ENCODE measurements at regions not wholly inside any gene's neighbourhood (a gene's known extent, or its start where the extent isn't known, plus 50 kb on each side); places are given as distances from the start of the nearest gene placed in this dataset.

GRCh38 chr5:110012145-110012544 is 322.4 kb downstream of the MAN2A1 start:
- TF ChIP-seq CTCF (IDR thresholded peaks at IDR 0.05; ENCODE audit: low read length): no peak
- no peak for TF ChIP-seq EZH2 (IDR thresholded peaks at IDR 0.05; ENCODE audit: borderline replicate concordance, low read length)

All from OCI-LY1 (cell line).